Right atrium auricular region (tissue), 2 donors: ENCODE measurements at regions not wholly inside any gene's neighbourhood (a gene's known extent, or its start where the extent isn't known, plus 50 kb on each side); places are given as distances from the start of the nearest gene placed in this dataset.

Experiments used
- DNase-seq: peaks from one replicate; pipeline ENCODE4 v3.0.0-alpha.2; 2019; ENCODE audit warnings: low spot score
- H3K27ac ChIP-seq, 2 donors: fragments of 200-600 bp; sonication (generic); 1 replicate in 1 of 2; 2 replicates in 1 of 2; pipeline ENCODE4 v1.5.1; 2016 to 2019
- H3K27me3 ChIP-seq, 2 donors: fragments of 200-600 bp; sonication (generic); one replicate each; pipeline versions ENCODE4 v1.5.1 to v1.6.0; 2017 to 2019
- H3K36me3 ChIP-seq: fragments of 200-600 bp; sonication (generic); one replicate; pipeline ENCODE4 v1.5.1; 2016
- H3K4me1 ChIP-seq, 2 donors: fragments of 200-600 bp; sonication (generic); one replicate each; pipeline versions ENCODE4 v1.5.1 to v1.6.0; 2017 to 2019
- H3K4me3 ChIP-seq, 2 donors: fragments of 200-600 bp; sonication (generic); 1 replicate in 1 of 2; 2 replicates in 1 of 2; pipeline ENCODE4 v1.5.1; 2017 to 2019; ENCODE audit warnings: mild to moderate bottlenecking in 1 of 2, moderate library complexity in 1 of 2
- H3K9me3 ChIP-seq, 2 donors: fragments of 200-600 bp; sonication (generic); one replicate each; pipeline ENCODE4 v1.5.1; 2019
- CTCF ChIP-seq, 2 donors: fragments of 200-600 bp; sonication (generic); IDR thresholded peaks; one replicate each; pipeline ENCODE4 v1.5.1; 2019; ENCODE audit warnings: antibody characterized with exemption in 2 of 2

GRCh38 chr4:55242506-55242905, 103.5 kb upstream of the SRD5A3 start:
- Histone ChIP-seq H3K4me1 (no peaks in the 10 kb centered on the region), H3K27me3 (no peaks in the 10 kb centered on the region), H3K27ac (no peak overlapping the region), H3K9me3 (peaks cover 2 to 23% of the 10 kb centered on the region in 2 donors), H3K4me3 (no peak overlapping the region), H3K36me3 (no peaks in the 10 kb centered on the region)
- no peak for TF ChIP-seq CTCF (IDR thresholded peaks at IDR 0.05)
- DNase-seq = no peak

GRCh38 chr4:55247521-55247920, 98.5 kb upstream of the SRD5A3 start:
- Histone ChIP-seq H3K36me3 (no peaks in the 10 kb centered on the region), H3K9me3 (no peaks in the 10 kb centered on the region), H3K4me1 (no peaks in the 10 kb centered on the region), H3K4me3 (no peak overlapping the region), H3K27ac (no peak overlapping the region), H3K27me3 (no peaks in the 10 kb centered on the region)
- DNase-seq = no peak
- no peak for TF ChIP-seq CTCF (IDR thresholded peaks at IDR 0.05)

- Histone ChIP-seq H3K9me3 (no peaks in the 10 kb centered on the region), H3K36me3 (no peaks in the 10 kb centered on the region), H3K4me3 (no peak overlapping the region), H3K4me1 (no peaks in the 10 kb centered on the region), H3K27me3 (no peaks in the 10 kb centered on the region), H3K27ac (no peak overlapping the region)
- no peak for TF ChIP-seq CTCF (IDR thresholded peaks at IDR 0.05)
- DNase-seq = no peak
These were observed 97.3 kb upstream of the SRD5A3 start for GRCh38 chr4:55248756-55249155.

GRCh38 chr4:55249476-55249875, 96.6 kb upstream of the SRD5A3 start:
- TF ChIP-seq CTCF (IDR thresholded peaks at IDR 0.05) = no peak
- no peaks in the 10 kb centered on the region for H3K36me3 ChIP-seq
- no peak overlapping the region for H3K27ac ChIP-seq
- H3K27me3 ChIP-seq = no peaks in the 10 kb centered on the region
- H3K4me3 ChIP-seq = no peak overlapping the region
- no peaks in the 10 kb centered on the region for H3K9me3 ChIP-seq
- DNase-seq = no peak
- H3K4me1 ChIP-seq = no peaks in the 10 kb centered on the region

DNA sequence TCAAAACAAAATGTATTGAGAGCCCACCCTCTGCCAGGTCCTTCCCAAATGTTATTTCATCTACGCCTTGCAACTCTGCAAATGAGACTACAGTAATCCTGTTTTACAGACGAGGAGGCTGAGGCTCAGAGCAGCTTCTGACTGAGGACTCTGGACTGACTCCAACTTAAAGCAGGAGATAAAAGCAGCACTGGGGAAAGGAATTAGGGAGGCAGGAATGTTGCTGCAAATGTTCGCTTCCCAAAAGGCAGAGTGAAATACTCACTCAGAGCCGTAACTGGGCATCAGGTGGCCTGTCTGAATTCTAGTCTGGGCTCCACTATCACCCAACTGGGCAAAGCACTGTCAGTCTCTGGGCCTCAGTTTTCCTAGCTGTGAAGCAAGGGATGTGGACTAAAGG, 94.7 kb upstream of the SRD5A3 start:
- H3K4me3 ChIP-seq = no peak overlapping the region
- no peak overlapping the region for H3K27ac ChIP-seq
- no peak for DNase-seq
- H3K9me3 ChIP-seq = no peaks in the 10 kb centered on the region
- H3K4me1 ChIP-seq = peaks cover 0 to 3% of the 10 kb centered on the region in 2 donors
- no peak for TF ChIP-seq CTCF (IDR thresholded peaks at IDR 0.05)
- no peaks in the 10 kb centered on the region for H3K36me3 ChIP-seq
- H3K27me3 ChIP-seq = no peaks in the 10 kb centered on the region

GRCh38 chr4:55251896-55252295, 94.1 kb upstream of the SRD5A3 start:
- H3K36me3 ChIP-seq = no peaks in the 10 kb centered on the region
- H3K9me3 ChIP-seq = no peaks in the 10 kb centered on the region
- no peak for TF ChIP-seq CTCF (IDR thresholded peaks at IDR 0.05)
- H3K4me1 ChIP-seq = peaks cover 0 to 7% of the 10 kb centered on the region in 2 donors
- DNase-seq = no peak
- no peak overlapping the region for H3K27ac ChIP-seq
- no peak overlapping the region for H3K4me3 ChIP-seq
- H3K27me3 ChIP-seq = no peaks in the 10 kb centered on the region
